HG03575 (cell line): ENCODE measurements at regions not wholly inside any gene's neighbourhood (a gene's known extent, or its start where the extent isn't known, plus 50 kb on each side); places are given as distances from the start of the nearest gene placed in this dataset.
"Not testable (repeated sequence)": the region's sequence is repeated elsewhere in the genome, so short reads cannot be mapped to it uniquely, and the experiment has no call there.

Source experiments
- ATAC-seq: cut with Tn5 transposase; IDR thresholded peaks from one replicate; pipeline ENCODE4 v1.9.1; 2021; ENCODE audit not compliant: unreplicated experiment, insufficient number of reproducible peaks, low FRiP score; ENCODE audit errors: extremely low read depth

- ATAC-seq, result no peak
Observed at GRCh38 chr9:89949111-89949510, 344.3 kb downstream of the GADD45G start.

- no peak for ATAC-seq
Observed at GRCh38 chr9:89951675-89952074, 346.9 kb downstream of the GADD45G start.

- ATAC-seq, result no peak
Observed at GRCh38 chr9:89952401-89952800, 347.6 kb downstream of the GADD45G start.

- ATAC-seq, result not testable (repeated sequence)
Observed at GRCh38 chr9:89953263-89953662, 348.5 kb downstream of the GADD45G start.

GRCh38 chr9:89953824-89954615, 349.2 kb downstream of the GADD45G start:
- ATAC-seq, result no peak

- ATAC-seq, result no peak
Observed at GRCh38 chr9:89955144-89955543, 350.3 kb downstream of the GADD45G start.

- no peak for ATAC-seq
Observed at GRCh38 chr9:89955626-89956025, 350.8 kb downstream of the GADD45G start.

DNA sequence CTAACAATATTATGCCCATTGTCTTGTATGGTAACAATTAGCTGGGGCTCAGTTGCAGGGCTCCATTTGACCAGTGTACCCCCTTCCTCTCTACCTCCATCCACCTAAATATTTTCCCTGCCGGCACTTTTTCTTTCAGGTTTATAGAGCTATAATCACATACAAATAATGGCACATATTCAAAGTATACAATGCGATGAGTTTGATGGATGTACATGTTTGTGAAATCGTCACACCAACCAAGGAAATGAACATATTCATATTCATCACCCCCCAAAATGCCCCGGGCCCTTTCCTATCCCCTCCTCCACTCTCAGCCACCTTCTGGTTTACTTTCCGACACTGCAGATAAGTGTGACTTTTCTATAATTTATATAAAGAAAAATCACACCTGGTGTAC, 351.5 kb downstream of the GADD45G start:
- no peak for ATAC-seq

- no peak for ATAC-seq
Observed at GRCh38 chr9:89956907-89957306, 352.1 kb downstream of the GADD45G start.

DNA sequence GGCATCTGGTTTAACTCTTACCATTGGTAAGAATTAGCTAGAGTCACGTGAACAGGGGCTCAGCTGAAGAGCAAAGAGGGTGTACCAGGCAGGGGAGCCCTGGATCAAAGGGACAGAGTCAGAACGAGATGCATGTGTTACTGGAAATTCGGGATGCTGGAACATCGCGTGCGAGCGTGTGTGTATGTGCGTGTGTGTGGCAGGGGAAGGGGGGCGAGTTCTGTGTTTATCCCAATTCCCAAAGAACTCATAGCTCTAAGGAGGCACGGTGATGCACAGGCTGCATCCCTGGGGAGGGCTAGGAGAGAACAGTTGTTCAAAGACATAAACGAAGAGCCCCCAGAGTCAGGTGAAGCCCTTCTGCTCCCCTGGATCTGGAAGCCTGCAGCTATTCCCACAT, 353.3 kb downstream of the GADD45G start:
- no peak for ATAC-seq

- ATAC-seq, result no peak
Observed at GRCh38 chr9:89961616-89962341, 357.0 kb downstream of the GADD45G start.

DNA sequence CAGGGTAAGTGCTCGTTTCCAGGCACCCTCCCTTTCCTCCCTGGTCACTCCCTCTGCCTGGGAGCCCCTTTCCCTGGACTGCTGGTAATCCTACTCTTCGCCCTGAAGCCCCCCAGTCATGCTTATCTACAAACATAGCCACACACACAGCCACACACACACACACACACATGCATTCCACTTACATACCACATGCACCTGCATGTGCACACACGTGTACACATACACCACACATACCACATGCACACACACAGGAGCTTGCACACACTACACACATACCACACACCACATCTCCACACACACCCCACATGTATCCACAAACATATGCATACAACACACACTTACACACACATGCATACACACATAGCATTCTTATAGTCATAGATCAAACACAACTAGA, 358.5 kb downstream of the GADD45G start:
- ATAC-seq, result no peak

GRCh38 chr9:89967527-89967926, 362.7 kb downstream of the GADD45G start:
- ATAC-seq, result no peak

DNA sequence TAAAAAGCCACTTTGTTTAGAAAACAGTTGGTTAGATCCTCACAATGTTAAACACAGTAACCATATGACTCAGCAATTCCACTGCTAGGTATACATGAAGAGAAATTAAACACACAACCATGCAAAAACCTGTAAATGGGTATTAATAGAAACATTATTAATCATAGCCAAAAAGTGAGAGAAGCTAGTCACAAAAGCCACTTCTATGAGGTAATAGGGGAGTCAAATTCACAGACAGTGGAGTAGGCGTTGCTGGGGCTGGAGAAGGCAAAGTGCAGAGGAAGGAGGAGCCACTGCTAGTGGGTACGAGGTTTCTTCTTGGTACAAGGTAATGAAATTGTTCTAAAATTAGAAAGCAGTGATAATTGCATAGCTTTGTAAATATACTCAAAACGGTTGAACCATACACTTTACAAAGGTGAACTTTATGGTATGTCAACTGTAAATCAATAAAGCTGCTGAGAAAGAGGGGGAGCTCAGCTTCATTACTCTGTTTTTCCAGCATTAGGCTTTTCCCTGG, 364.4 kb downstream of the GADD45G start:
- no peak for ATAC-seq

DNA sequence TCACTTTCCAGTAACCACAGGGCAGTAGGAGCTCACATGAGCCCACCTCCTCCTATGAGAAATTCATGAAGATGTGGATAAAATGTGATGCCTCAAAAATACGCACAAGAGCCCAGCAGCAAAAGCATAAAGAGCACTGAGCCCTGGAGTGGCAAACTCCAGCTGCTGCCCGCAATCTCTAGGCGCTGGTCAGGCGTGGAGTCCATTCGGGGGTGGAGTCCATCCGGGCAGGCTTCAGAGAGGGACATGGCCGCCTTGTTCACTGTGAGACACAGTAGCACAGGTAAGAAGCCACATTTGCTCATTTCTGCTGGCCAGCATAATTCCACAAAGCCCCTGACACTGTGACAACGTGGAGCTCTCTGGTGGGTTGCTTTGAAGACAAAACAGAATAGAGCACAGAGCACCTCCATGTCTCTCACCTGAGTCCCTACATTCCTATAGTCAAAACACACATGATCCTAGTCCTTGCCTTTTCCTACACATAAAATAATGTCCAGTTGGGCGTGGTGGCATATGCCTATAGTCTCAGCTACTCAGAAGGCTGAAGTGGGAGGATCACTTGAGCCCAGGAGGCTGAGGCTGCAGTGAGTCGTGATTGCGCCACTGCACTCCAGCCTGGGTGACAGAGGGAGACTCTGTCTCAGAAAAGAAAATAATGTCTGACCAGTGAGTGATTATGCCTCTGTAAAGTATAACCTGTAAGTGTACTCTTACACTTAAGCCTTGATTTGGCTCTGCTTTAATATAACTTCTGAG, 365.2 kb downstream of the GADD45G start:
- ATAC-seq, result no peak

- ATAC-seq, result no peak
Observed at GRCh38 chr9:89970701-89971100, 365.9 kb downstream of the GADD45G start.

DNA sequence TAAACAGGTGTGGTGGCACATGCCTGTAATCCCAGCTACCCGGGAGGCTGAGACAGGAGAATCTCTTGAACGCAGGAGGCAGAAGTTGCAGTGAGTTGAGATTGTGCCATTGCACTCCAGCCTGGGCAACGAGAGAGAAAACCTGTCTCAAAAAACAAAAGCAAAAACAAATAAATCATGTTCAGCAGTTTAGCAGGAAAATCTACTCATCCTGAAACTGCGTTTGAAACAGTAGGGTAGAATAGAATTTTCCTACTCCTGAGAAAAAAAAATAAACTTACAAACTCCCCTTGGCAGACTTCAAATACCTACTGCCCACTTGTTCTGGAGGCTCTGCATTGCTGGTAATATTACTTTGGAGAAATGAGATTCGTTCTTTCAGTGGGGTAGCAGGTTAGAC, 367.7 kb downstream of the GADD45G start:
- no peak for ATAC-seq

- no peak for ATAC-seq
Observed at GRCh38 chr9:89974582-89974981, 369.8 kb downstream of the GADD45G start.

GRCh38 chr9:89975024-89975423, 370.2 kb downstream of the GADD45G start:
- no peak for ATAC-seq

- no peak for ATAC-seq
Observed at GRCh38 chr9:89975630-89976029, 370.8 kb downstream of the GADD45G start.
